ENCODE measurements at regions not wholly inside any gene's neighbourhood (a gene's known extent, or its start where the extent isn't known, plus 50 kb on each side); places are given as distances from the start of the nearest gene placed in this dataset.

DNA sequence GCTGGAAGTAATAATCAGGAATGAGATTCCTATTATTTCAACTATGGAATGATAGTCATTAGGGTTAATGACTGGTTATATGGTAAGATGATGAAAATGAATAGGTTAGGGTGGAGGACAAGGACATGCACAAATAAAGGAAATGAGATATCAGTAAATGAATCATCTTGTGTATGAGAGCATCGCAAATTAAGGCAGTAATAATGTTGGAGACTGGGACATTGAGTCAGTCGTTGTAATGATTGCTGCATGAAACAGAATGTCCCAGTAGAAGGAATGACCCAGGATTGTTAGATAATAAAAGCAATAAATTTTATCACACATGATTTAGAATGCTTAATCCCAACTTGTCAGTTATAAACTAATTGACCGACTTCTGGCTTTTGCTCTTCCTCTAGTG is 1733.7 kb upstream of the PCDH20 start:
- ATAC-seq (no peak), DNase-seq (ENCODE audit: low spot score) (no peak)
- POLR2A ChIA-PET: no interaction called here
- no peak overlapping the region for H3K4me3 Mint-ChIP-seq
- H3K36me3 Mint-ChIP-seq: peaks cover 13% of the 10 kb centered on the region
- H3K27ac Mint-ChIP-seq: no peak overlapping the region
- CTCF ChIA-PET: no interaction called here
- TF ChIP-seq, protein P1, sequence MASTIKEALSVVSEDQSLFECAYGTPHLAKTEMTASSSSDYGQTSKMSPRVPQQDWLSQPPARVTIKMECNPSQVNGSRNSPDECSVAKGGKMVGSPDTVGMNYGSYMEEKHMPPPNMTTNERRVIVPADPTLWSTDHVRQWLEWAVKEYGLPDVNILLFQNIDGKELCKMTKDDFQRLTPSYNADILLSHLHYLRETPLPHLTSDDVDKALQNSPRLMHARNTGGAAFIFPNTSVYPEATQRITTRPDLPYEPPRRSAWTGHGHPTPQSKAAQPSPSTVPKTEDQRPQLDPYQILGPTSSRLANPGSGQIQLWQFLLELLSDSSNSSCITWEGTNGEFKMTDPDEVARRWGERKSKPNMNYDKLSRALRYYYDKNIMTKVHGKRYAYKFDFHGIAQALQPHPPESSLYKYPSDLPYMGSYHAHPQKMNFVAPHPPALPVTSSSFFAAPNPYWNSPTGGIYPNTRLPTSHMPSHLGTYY (CRISPR knock-in tag; IDR thresholded peaks at IDR 0.05): no peak
- TF ChIP-seq, protein P2, sequence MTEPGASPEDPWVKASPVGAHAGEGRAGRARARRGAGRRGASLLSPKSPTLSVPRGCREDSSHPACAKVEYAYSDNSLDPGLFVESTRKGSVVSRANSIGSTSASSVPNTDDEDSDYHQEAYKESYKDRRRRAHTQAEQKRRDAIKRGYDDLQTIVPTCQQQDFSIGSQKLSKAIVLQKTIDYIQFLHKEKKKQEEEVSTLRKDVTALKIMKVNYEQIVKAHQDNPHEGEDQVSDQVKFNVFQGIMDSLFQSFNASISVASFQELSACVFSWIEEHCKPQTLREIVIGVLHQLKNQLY (CRISPR knock-in tag; IDR thresholded peaks at IDR 0.05): no peak
- no peak for TF ChIP-seq RELA (CRISPR knock-in tag; IDR thresholded peaks at IDR 0.05; ENCODE audit: borderline replicate concordance)
- TF ChIP-seq SMAD4 (CRISPR knock-in tag; IDR thresholded peaks at IDR 0.05): no peak
- TF ChIP-seq, protein P3, sequence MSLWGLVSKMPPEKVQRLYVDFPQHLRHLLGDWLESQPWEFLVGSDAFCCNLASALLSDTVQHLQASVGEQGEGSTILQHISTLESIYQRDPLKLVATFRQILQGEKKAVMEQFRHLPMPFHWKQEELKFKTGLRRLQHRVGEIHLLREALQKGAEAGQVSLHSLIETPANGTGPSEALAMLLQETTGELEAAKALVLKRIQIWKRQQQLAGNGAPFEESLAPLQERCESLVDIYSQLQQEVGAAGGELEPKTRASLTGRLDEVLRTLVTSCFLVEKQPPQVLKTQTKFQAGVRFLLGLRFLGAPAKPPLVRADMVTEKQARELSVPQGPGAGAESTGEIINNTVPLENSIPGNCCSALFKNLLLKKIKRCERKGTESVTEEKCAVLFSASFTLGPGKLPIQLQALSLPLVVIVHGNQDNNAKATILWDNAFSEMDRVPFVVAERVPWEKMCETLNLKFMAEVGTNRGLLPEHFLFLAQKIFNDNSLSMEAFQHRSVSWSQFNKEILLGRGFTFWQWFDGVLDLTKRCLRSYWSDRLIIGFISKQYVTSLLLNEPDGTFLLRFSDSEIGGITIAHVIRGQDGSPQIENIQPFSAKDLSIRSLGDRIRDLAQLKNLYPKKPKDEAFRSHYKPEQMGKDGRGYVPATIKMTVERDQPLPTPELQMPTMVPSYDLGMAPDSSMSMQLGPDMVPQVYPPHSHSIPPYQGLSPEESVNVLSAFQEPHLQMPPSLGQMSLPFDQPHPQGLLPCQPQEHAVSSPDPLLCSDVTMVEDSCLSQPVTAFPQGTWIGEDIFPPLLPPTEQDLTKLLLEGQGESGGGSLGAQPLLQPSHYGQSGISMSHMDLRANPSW (CRISPR knock-in tag; conservative IDR thresholded peaks at IDR 0.05; ENCODE audit: low read depth): no peak
- TF ChIP-seq, protein P4, sequence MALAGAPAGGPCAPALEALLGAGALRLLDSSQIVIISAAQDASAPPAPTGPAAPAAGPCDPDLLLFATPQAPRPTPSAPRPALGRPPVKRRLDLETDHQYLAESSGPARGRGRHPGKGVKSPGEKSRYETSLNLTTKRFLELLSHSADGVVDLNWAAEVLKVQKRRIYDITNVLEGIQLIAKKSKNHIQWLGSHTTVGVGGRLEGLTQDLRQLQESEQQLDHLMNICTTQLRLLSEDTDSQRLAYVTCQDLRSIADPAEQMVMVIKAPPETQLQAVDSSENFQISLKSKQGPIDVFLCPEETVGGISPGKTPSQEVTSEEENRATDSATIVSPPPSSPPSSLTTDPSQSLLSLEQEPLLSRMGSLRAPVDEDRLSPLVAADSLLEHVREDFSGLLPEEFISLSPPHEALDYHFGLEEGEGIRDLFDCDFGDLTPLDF (CRISPR knock-in tag; IDR thresholded peaks at IDR 0.05): no peak
- TF ChIP-seq CBFB (CRISPR knock-in tag; IDR thresholded peaks at IDR 0.05; ENCODE audit: low read depth): no peak
- no peak for TF ChIP-seq GRHL2 (CRISPR knock-in tag; IDR thresholded peaks at IDR 0.05; ENCODE audit: insufficient replicate concordance, severe bottlenecking)
- TF ChIP-seq, protein P5, sequence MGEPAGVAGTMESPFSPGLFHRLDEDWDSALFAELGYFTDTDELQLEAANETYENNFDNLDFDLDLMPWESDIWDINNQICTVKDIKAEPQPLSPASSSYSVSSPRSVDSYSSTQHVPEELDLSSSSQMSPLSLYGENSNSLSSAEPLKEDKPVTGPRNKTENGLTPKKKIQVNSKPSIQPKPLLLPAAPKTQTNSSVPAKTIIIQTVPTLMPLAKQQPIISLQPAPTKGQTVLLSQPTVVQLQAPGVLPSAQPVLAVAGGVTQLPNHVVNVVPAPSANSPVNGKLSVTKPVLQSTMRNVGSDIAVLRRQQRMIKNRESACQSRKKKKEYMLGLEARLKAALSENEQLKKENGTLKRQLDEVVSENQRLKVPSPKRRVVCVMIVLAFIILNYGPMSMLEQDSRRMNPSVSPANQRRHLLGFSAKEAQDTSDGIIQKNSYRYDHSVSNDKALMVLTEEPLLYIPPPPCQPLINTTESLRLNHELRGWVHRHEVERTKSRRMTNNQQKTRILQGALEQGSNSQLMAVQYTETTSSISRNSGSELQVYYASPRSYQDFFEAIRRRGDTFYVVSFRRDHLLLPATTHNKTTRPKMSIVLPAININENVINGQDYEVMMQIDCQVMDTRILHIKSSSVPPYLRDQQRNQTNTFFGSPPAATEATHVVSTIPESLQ (CRISPR knock-in tag; IDR thresholded peaks at IDR 0.05): no peak
- TF ChIP-seq, protein P6, sequence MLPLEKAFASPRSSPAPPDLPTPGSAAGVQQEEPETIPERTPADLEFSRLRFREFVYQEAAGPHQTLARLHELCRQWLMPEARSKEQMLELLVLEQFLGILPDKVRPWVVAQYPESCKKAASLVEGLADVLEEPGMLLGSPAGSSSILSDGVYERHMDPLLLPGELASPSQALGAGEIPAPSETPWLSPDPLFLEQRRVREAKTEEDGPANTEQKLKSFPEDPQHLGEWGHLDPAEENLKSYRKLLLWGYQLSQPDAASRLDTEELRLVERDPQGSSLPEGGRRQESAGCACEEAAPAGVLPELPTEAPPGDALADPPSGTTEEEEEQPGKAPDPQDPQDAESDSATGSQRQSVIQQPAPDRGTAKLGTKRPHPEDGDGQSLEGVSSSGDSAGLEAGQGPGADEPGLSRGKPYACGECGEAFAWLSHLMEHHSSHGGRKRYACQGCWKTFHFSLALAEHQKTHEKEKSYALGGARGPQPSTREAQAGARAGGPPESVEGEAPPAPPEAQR (CRISPR knock-in tag; IDR thresholded peaks at IDR 0.05): no peak
- TF ChIP-seq MYBL2 (CRISPR knock-in tag; IDR thresholded peaks at IDR 0.05): no peak
- no peak for TF ChIP-seq NFYB (CRISPR knock-in tag; conservative IDR thresholded peaks at IDR 0.05; ENCODE audit: low read depth)
- TF ChIP-seq ZNF423 (CRISPR knock-in tag; IDR thresholded peaks at IDR 0.05): no peak
- peaks cover 28% of the 10 kb centered on the region for H3K9me3 Mint-ChIP-seq
- 0 out of 2 replicates have a peak, but pooled peaks cover 3% of the 10 kb centered on the region for H3K4me1 Mint-ChIP-seq
- H3K27me3 Mint-ChIP-seq (ENCODE audit: low read depth): no peaks in the 10 kb centered on the region

DNA sequence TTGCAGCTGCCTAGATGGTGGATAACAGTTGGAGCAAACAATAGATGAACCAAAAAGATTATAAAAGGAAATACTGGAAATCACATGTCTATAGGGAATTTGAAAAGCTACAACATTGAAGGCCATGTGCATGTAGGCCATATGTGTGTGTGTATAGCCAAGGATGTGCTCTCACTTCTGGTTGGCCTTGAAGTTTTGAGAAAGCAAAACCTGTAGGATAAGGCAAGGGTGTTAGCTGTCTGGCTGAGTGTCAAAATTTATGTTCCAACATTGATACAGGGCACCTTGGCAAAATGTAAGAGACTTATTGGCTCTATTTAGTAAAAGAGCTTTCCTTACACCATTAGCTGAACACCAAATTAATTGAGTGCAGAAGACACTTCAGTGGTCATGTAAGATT is 1723.6 kb upstream of the PCDH20 start:
- H3K9me3 Mint-ChIP-seq: peaks cover 4% of the 10 kb centered on the region; the same call in 1 of the 2 replicates
- CTCF ChIA-PET: no interaction called here
- no peak for ATAC-seq
- TF ChIP-seq KAT7 (CRISPR knock-in tag; IDR thresholded peaks at IDR 0.05; ENCODE audit: borderline replicate concordance) (no peak), SMAD3 (CRISPR knock-in tag; IDR thresholded peaks at IDR 0.05; ENCODE audit: borderline replicate concordance) (no peak), CBFB (CRISPR knock-in tag; IDR thresholded peaks at IDR 0.05; ENCODE audit: low read depth) (no peak)
- TF ChIP-seq, protein P7, sequence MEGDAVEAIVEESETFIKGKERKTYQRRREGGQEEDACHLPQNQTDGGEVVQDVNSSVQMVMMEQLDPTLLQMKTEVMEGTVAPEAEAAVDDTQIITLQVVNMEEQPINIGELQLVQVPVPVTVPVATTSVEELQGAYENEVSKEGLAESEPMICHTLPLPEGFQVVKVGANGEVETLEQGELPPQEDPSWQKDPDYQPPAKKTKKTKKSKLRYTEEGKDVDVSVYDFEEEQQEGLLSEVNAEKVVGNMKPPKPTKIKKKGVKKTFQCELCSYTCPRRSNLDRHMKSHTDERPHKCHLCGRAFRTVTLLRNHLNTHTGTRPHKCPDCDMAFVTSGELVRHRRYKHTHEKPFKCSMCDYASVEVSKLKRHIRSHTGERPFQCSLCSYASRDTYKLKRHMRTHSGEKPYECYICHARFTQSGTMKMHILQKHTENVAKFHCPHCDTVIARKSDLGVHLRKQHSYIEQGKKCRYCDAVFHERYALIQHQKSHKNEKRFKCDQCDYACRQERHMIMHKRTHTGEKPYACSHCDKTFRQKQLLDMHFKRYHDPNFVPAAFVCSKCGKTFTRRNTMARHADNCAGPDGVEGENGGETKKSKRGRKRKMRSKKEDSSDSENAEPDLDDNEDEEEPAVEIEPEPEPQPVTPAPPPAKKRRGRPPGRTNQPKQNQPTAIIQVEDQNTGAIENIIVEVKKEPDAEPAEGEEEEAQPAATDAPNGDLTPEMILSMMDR (IDR thresholded peaks at IDR 0.05): no peak
- TF ChIP-seq, protein P8, sequence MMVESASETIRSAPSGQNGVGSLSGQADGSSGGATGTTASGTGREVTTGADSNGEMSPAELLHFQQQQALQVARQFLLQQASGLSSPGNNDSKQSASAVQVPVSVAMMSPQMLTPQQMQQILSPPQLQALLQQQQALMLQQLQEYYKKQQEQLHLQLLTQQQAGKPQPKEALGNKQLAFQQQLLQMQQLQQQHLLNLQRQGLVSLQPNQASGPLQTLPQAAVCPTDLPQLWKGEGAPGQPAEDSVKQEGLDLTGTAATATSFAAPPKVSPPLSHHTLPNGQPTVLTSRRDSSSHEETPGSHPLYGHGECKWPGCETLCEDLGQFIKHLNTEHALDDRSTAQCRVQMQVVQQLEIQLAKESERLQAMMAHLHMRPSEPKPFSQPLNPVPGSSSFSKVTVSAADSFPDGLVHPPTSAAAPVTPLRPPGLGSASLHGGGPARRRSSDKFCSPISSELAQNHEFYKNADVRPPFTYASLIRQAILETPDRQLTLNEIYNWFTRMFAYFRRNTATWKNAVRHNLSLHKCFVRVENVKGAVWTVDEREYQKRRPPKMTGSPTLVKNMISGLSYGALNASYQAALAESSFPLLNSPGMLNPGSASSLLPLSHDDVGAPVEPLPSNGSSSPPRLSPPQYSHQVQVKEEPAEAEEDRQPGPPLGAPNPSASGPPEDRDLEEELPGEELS (CRISPR knock-in tag; IDR thresholded peaks at IDR 0.05): no peak
- TF ChIP-seq, protein P9, sequence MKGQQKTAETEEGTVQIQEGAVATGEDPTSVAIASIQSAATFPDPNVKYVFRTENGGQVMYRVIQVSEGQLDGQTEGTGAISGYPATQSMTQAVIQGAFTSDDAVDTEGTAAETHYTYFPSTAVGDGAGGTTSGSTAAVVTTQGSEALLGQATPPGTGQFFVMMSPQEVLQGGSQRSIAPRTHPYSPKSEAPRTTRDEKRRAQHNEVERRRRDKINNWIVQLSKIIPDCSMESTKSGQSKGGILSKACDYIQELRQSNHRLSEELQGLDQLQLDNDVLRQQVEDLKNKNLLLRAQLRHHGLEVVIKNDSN (CRISPR knock-in tag; IDR thresholded peaks at IDR 0.05): no peak

More for the DNA sequence above, 1723.6 kb upstream of the PCDH20 start:
- Mint-ChIP-seq H3K4me1 (peaks cover 8% of the 10 kb centered on the region), H3K4me3 (no peak overlapping the region), H3K27me3 (ENCODE audit: low read depth) (no peaks in the 10 kb centered on the region), H3K36me3 (no peaks in the 10 kb centered on the region), H3K27ac (no peak overlapping the region)
- POLR2A ChIA-PET: no interaction called here
- DNase-seq (ENCODE audit: low spot score): no peak
